GM23338 (cell line): ENCODE measurements at regions not wholly inside any gene's neighbourhood (a gene's known extent, or its start where the extent isn't known, plus 50 kb on each side); places are given as distances from the start of the nearest gene placed in this dataset.

ENCODE experiments used
- CREB1 ChIP-seq: fragments of 250-450 bp; sonication (Bioruptor Pico); IDR thresholded peaks from 2 replicates; pipeline ENCODE4 v1.5.0; 2020; ENCODE audit warnings: low read depth, mild to moderate bottlenecking, moderate library complexity
- EZH2 ChIP-seq: fragments of 200-600 bp; sonication (generic); IDR thresholded peaks from one replicate; pipeline ENCODE4 v1.8.0; 2017; ENCODE audit warnings: antibody characterized with exemption, mild to moderate bottlenecking, low read depth; ENCODE audit not compliant: unreplicated experiment
- EZH2phosphoT487 ChIP-seq: fragments of 200-600 bp; sonication (generic); IDR thresholded peaks from one replicate; pipeline ENCODE4 v1.8.1; 2018; ENCODE audit warnings: antibody characterized with exemption; ENCODE audit not compliant: unreplicated experiment
- JUNB ChIP-seq: IDR thresholded peaks from one replicate; pipeline ENCODE4 v1.6.1; 2016; ENCODE audit warnings: antibody characterized with exemption; ENCODE audit not compliant: unreplicated experiment
- POLR2AphosphoS5 ChIP-seq: IDR thresholded peaks from 2 replicates; pipeline ENCODE4 v1.6.1; 2016; ENCODE audit warnings: antibody characterized with exemption, low read depth
- STAT1 ChIP-seq: IDR thresholded peaks from one replicate; pipeline ENCODE4 v1.6.1; 2016; ENCODE audit warnings: antibody characterized with exemption; ENCODE audit not compliant: unreplicated experiment
- ZNF114 ChIP-seq: fragments of 250-450 bp; sonication (Bioruptor Pico); IDR thresholded peaks from 2 replicates; pipeline ENCODE4 v1.5.0; 2020; ENCODE audit warnings: mild to moderate bottlenecking, moderate library complexity
- ZNF331 ChIP-seq: fragments of 250-450 bp; sonication (Bioruptor Pico); IDR thresholded peaks from 2 replicates; pipeline ENCODE4 v1.5.0; 2020; ENCODE audit warnings: low read depth, mild to moderate bottlenecking, moderate library complexity
- TF ChIP-seq, protein P1 (sequence below), 2 experiments: fragments of 200-600 bp in 1 of 2; sonication (generic) in 1 of 2; conservative IDR thresholded peaks; 2 replicates each; pipeline versions ENCODE4 v1.5.1 to v1.6.1; 2016 to 2017; ENCODE audit warnings: antibody characterized with exemption in 2 of 2, low read depth in 2 of 2, mild to moderate bottlenecking in 2 of 2, moderate library complexity in 1 of 2
- TF ChIP-seq, protein P2 (sequence below): IDR thresholded peaks from one replicate; pipeline ENCODE4 v1.6.1; 2018; ENCODE audit warnings: antibody characterized with exemption; ENCODE audit not compliant: unreplicated experiment
- TF ChIP-seq, protein P3 (sequence below): fragments of 250-450 bp; sonication (Bioruptor Pico); IDR thresholded peaks from 2 replicates; pipeline ENCODE4 v1.5.0; 2020; ENCODE audit warnings: mild to moderate bottlenecking, moderate library complexity
- TF ChIP-seq, protein P4 (sequence below): IDR thresholded peaks from 2 replicates; pipeline ENCODE4 v1.6.1; 2016; ENCODE audit warnings: antibody characterized with exemption

DNA sequence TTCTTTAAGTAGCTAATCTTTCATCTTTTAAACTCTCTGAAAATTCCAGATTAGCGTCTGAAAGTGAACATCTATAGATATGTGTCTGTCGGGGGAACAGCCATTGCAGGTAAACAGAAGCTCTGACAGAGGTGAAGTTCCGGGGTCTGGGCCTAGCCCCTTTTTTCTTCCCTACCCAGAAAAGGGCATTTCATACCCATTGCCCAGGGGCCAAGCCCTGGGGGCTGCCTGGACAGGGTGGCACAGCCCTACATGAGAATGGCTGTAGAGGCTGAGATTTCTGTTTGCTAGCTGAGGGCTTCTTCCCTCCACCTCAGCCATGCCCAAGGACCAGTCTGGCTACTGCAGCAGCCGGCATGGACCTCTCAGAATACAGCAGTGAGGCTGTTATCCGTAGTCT lies 327.0 kb upstream of the PLET1 start:
- TF ChIP-seq EZH2 (no peak), JUNB (no peak), POLR2AphosphoS5 (no peak), EZH2phosphoT487 (no peak), STAT1 (no peak), CREB1 (no peak), ZNF114 (CRISPR knock-in tag) (no peak), ZNF331 (CRISPR knock-in tag) (no peak)
- TF ChIP-seq, protein P1, sequence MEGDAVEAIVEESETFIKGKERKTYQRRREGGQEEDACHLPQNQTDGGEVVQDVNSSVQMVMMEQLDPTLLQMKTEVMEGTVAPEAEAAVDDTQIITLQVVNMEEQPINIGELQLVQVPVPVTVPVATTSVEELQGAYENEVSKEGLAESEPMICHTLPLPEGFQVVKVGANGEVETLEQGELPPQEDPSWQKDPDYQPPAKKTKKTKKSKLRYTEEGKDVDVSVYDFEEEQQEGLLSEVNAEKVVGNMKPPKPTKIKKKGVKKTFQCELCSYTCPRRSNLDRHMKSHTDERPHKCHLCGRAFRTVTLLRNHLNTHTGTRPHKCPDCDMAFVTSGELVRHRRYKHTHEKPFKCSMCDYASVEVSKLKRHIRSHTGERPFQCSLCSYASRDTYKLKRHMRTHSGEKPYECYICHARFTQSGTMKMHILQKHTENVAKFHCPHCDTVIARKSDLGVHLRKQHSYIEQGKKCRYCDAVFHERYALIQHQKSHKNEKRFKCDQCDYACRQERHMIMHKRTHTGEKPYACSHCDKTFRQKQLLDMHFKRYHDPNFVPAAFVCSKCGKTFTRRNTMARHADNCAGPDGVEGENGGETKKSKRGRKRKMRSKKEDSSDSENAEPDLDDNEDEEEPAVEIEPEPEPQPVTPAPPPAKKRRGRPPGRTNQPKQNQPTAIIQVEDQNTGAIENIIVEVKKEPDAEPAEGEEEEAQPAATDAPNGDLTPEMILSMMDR (conservative IDR thresholded peaks at IDR 0.05; ENCODE audit: low read depth in 2 of 2), result no peak
- TF ChIP-seq, protein P2, sequence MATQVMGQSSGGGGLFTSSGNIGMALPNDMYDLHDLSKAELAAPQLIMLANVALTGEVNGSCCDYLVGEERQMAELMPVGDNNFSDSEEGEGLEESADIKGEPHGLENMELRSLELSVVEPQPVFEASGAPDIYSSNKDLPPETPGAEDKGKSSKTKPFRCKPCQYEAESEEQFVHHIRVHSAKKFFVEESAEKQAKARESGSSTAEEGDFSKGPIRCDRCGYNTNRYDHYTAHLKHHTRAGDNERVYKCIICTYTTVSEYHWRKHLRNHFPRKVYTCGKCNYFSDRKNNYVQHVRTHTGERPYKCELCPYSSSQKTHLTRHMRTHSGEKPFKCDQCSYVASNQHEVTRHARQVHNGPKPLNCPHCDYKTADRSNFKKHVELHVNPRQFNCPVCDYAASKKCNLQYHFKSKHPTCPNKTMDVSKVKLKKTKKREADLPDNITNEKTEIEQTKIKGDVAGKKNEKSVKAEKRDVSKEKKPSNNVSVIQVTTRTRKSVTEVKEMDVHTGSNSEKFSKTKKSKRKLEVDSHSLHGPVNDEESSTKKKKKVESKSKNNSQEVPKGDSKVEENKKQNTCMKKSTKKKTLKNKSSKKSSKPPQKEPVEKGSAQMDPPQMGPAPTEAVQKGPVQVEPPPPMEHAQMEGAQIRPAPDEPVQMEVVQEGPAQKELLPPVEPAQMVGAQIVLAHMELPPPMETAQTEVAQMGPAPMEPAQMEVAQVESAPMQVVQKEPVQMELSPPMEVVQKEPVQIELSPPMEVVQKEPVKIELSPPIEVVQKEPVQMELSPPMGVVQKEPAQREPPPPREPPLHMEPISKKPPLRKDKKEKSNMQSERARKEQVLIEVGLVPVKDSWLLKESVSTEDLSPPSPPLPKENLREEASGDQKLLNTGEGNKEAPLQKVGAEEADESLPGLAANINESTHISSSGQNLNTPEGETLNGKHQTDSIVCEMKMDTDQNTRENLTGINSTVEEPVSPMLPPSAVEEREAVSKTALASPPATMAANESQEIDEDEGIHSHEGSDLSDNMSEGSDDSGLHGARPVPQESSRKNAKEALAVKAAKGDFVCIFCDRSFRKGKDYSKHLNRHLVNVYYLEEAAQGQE, result no peak
- TF ChIP-seq, protein P3, sequence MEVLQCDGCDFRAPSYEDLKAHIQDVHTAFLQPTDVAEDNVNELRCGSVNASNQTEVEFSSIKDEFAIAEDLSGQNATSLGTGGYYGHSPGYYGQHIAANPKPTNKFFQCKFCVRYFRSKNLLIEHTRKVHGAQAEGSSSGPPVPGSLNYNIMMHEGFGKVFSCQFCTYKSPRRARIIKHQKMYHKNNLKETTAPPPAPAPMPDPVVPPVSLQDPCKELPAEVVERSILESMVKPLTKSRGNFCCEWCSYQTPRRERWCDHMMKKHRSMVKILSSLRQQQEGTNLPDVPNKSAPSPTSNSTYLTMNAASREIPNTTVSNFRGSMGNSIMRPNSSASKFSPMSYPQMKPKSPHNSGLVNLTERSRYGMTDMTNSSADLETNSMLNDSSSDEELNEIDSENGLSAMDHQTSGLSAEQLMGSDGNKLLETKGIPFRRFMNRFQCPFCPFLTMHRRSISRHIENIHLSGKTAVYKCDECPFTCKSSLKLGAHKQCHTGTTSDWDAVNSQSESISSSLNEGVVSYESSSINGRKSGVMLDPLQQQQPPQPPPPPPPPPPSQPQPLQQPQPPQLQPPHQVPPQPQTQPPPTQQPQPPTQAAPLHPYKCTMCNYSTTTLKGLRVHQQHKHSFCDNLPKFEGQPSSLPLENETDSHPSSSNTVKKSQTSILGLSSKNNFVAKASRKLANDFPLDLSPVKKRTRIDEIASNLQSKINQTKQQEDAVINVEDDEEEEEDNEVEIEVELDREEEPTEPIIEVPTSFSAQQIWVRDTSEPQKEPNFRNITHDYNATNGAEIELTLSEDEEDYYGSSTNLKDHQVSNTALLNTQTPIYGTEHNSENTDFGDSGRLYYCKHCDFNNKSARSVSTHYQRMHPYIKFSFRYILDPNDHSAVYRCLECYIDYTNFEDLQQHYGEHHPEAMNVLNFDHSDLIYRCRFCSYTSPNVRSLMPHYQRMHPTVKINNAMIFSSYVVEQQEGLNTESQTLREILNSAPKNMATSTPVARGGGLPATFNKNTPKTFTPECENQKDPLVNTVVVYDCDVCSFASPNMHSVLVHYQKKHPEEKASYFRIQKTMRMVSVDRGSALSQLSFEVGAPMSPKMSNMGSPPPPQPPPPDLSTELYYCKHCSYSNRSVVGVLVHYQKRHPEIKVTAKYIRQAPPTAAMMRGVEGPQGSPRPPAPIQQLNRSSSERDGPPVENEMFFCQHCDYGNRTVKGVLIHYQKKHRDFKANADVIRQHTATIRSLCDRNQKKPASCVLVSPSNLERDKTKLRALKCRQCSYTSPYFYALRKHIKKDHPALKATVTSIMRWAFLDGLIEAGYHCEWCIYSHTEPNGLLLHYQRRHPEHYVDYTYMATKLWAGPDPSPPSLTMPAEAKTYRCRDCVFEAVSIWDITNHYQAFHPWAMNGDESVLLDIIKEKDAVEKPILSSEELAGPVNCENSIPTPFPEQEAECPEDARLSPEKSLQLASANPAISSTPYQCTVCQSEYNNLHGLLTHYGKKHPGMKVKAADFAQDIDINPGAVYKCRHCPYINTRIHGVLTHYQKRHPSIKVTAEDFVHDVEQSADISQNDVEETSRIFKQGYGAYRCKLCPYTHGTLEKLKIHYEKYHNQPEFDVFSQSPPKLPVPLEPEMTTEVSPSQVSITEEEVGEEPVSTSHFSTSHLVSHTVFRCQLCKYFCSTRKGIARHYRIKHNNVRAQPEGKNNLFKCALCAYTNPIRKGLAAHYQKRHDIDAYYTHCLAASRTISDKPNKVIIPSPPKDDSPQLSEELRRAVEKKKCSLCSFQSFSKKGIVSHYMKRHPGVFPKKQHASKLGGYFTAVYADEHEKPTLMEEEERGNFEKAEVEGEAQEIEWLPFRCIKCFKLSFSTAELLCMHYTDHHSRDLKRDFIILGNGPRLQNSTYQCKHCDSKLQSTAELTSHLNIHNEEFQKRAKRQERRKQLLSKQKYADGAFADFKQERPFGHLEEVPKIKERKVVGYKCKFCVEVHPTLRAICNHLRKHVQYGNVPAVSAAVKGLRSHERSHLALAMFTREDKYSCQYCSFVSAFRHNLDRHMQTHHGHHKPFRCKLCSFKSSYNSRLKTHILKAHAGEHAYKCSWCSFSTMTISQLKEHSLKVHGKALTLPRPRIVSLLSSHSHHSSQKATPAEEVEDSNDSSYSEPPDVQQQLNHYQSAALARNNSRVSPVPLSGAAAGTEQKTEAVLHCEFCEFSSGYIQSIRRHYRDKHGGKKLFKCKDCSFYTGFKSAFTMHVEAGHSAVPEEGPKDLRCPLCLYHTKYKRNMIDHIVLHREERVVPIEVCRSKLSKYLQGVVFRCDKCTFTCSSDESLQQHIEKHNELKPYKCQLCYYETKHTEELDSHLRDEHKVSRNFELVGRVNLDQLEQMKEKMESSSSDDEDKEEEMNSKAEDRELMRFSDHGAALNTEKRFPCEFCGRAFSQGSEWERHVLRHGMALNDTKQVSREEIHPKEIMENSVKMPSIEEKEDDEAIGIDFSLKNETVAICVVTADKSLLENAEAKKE (CRISPR knock-in tag), result no peak
- TF ChIP-seq, protein P4, sequence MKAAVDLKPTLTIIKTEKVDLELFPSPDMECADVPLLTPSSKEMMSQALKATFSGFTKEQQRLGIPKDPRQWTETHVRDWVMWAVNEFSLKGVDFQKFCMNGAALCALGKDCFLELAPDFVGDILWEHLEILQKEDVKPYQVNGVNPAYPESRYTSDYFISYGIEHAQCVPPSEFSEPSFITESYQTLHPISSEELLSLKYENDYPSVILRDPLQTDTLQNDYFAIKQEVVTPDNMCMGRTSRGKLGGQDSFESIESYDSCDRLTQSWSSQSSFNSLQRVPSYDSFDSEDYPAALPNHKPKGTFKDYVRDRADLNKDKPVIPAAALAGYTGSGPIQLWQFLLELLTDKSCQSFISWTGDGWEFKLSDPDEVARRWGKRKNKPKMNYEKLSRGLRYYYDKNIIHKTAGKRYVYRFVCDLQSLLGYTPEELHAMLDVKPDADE, result no peak
